ENCODE measurements at regions not wholly inside any gene's neighbourhood (a gene's known extent, or its start where the extent isn't known, plus 50 kb on each side); places are given as distances from the start of the nearest gene placed in this dataset.

DNA sequence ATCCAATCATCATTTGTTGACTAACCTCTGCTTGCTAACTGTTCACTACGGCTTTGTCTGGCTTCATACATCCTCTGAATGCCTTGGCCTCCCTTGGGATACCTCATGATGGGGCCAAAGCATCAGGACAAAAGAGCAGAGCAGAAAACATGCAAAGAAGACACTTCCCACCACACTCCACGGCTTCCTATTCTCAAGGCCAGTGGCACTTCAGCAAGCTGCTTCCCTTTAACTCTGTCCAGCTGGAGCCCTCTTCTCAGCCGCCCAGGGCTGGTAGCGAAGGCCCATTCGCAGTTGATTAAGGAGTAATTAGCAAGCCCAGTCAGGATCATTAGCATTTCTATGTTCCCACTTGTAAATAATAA lies 224.3 kb upstream of the FGGY start:
- intact Hi-C loops (cut with micrococcal nuclease): loop anchor here (2.0 to 5.0 kb wide), 2 partner anchors 224 to 290 kb away; partner anchors contain the start of genes FGGY and JUN

- intact Hi-C loops (cut with micrococcal nuclease): loop anchor here (5.0 kb wide), 1 partner anchor 292 kb away; the partner anchor contains the start of gene JUN
Observed at GRCh38 chr1:59074598-59074997, 222.3 kb upstream of the FGGY start.

GRCh38 chr1:59075021-59075420 lies 221.9 kb upstream of the FGGY start:
- intact Hi-C loops (cut with micrococcal nuclease): no loop called here

GRCh38 chr1:59076612-59077011 lies 220.3 kb upstream of the FGGY start:
- intact Hi-C loops (cut with micrococcal nuclease): no loop called here

DNA sequence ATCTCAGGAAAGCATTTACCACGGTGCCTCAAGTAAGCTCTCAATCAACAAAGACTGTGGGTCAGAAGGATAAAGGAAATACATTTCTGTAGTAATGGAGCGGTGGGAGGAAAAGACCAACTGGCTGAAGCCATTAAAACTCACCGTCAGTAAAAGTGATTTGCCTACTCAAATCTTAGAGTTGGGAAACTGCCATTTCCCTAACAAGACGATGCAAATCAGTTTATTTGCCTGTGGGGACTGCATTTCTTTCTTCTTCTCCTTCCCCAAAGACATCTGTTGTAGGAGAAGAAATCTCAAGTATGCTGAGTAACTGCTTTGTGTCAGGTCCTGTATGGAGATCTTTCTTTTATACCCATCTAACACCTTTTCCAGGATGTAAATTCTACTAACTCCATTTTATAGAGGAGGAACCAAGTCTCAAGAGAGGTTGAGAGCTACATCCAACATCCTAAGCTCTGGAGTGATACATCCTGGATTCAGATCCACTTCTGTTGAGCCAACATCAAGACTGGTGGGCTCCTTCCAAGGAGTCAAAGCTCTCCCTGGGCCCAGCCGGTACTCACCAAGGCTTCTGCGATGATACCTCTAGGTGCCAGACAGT lies 219.3 kb upstream of the FGGY start:
- intact Hi-C loops (cut with micrococcal nuclease): no loop called here

DNA sequence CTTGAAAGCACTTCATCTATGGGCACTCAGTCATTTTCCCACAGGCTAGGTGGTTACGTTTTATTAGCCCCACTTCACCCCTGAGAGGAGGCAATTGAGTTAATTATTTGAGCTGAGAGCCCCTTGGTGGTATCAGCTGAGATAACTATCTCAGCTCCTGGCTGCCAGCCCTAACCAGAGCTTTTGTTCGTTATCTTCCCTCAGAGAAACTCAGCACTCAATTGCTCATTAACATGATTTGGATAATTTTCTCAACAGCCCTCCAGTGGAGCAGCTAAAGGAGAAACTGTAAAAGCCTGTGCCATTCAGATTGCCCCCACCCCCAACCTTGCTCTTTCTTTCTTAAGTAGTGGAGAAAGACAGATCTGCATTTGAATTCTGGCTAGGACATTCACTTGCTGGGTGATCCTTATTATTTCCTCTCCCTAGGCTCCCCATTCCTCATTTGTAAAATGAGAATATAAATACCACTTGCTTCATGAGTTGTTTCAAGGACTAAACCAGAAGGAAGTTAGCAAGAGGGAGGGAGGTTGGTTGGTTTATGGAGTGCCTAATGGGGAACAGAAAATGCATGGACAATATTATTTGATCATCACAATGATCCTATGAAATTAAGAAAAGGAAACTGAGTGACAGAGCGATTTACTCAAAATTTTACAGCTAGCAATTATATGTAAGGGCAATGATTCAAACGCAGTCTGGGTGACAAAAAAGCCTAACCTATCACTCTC lies 218.7 kb upstream of the FGGY start:
- intact Hi-C loops (cut with micrococcal nuclease): no loop called here

DNA sequence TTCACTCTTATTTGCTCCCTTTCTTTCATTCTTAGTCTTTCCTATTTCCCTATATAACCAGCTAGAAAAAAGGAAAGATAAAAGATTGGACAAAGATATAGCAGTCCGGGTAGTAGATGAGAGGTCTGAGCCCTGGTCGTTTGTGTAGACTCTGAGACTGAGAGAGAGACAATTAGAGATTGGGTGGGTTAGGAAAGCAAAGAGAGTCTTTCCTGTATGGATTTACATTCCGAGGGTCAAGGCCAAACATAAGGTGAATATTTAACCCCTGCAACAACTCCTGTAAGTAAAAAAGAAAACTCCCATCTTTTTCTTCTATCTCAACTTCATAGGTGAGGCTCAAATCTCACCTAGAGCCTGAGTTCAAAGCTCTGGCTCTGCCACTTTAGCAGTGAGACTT lies 218.0 kb upstream of the FGGY start:
- intact Hi-C loops (cut with micrococcal nuclease): no loop called here

- intact Hi-C loops (cut with micrococcal nuclease): no loop called here
Observed at GRCh38 chr1:59079434-59080140, 217.3 kb upstream of the FGGY start.

GRCh38 chr1:59081181-59081580 lies 215.7 kb upstream of the FGGY start:
- intact Hi-C loops (cut with micrococcal nuclease): no loop called here

DNA sequence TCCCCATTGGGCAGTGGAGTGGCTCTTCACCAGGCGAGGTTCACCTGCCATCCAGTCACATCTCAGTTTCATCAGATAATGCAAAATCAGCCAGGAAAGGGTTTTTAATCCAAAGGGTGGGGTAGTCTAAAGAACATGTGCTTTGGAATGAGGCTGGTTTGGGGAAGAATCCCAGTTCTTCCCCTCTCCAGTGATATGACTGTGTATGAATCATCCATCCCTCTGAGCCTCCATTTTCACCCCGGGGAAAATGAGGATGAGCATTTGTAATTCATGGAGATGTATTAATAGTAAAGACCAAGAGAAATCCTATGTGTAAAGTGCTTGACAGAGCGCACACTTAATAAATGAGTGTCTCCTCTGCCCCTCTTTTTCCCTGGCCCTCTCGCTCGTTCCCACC lies 215.1 kb upstream of the FGGY start:
- intact Hi-C loops (cut with micrococcal nuclease): no loop called here

- intact Hi-C loops (cut with micrococcal nuclease): no loop called here
Observed at GRCh38 chr1:59083946-59084865, 212.7 kb upstream of the FGGY start.

DNA sequence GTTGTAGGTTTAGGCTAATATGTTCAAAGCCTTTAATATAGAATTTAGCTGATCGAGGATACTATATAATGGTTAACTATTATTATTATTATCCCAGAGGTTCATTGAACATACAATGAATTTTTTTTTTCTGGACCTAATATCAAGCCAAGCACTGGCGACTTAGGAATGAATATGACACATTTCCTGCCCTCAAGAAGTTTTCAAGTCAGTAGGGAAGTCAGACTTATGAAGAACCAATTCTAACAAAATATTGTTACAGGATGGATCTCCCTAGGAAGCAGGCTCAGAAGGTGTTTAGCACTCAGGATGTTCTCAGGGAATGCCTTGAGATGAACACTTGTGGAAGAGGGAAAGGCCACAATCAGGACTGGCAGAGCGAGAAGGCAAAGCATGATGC lies 211.8 kb upstream of the FGGY start:
- intact Hi-C loops (cut with micrococcal nuclease): no loop called here

DNA sequence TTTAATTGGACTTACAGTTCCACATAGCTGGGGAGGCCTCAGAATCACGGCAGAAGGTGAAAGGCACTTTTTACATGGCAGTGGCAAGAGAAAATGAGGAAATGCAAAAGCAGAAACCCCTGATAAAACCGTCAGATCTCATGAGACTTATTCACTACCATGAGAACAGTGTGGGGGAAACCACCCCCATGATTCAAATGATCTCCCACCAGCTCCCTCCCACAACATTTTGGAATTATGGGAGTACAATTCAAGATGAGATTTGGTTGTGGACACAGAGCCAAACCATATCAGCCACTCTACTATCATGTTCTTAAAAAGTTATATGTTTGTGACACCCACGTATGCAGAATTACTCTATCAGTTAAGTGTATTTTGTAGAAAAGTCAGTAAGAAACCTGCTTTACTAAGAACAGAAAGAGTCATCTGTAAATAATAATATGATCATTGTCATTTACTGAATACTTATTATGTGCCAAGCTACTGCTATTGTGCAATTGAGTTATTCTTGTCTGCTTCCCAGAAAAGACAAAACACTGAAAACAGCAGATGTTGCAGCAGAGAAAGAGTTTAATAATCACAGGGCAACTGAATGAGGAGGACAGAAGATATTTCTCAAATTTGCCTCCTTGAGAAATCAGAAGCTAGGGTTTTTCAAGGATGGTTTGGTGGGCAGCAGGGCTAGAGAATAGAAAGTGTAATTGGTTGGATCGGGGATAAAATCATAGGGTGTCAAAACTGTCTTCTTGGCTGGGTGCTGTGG lies 207.7 kb upstream of the FGGY start:
- intact Hi-C loops (cut with micrococcal nuclease): no loop called here

- intact Hi-C loops (cut with micrococcal nuclease): no loop called here
Observed at GRCh38 chr1:59089922-59090457, 206.9 kb upstream of the FGGY start.

DNA sequence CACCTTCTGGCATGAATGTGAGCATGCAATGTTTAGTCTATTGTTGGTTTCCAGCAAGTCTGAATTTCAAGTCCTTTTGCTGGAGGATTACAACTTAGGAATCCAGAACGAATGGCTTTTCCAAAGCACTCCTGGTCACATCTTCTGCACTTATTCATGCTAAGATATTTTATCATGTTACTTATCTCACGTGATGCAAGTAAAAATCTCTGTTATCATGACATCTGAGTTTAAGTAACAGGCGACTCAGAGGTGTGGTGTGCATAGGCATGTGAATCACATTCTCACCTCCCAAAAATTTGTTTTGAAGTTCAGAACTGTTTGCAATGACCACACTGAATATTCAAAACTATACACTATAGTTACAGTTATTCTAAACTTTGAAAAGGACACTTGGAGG lies 204.8 kb upstream of the FGGY start:
- intact Hi-C loops (cut with micrococcal nuclease): no loop called here

DNA sequence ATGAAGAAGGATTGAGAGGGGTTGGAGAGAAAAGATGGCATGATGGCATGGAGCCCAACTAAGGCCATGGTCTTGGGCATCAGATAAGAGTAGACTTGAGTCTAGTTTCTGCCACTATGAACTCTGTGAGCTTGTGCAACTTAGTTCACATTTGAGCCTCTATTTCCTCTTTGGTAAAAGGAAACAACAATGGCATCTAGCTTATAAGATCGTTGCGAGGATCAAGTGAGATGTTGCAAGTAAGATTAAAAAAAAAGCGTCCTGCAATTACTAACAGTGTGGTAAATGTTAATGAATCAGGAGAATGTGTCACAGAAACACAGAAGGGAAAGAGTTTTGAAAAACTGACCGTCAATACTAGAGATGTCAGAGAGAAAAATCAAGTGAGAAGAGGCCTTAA lies 202.9 kb upstream of the FGGY start:
- intact Hi-C loops (cut with micrococcal nuclease): no loop called here

GRCh38 chr1:59096501-59096900 lies 200.4 kb upstream of the FGGY start:
- intact Hi-C loops (cut with micrococcal nuclease): no loop called here

GRCh38 chr1:59098655-59099054 lies 198.2 kb upstream of the FGGY start:
- intact Hi-C loops (cut with micrococcal nuclease): no loop called here

DNA sequence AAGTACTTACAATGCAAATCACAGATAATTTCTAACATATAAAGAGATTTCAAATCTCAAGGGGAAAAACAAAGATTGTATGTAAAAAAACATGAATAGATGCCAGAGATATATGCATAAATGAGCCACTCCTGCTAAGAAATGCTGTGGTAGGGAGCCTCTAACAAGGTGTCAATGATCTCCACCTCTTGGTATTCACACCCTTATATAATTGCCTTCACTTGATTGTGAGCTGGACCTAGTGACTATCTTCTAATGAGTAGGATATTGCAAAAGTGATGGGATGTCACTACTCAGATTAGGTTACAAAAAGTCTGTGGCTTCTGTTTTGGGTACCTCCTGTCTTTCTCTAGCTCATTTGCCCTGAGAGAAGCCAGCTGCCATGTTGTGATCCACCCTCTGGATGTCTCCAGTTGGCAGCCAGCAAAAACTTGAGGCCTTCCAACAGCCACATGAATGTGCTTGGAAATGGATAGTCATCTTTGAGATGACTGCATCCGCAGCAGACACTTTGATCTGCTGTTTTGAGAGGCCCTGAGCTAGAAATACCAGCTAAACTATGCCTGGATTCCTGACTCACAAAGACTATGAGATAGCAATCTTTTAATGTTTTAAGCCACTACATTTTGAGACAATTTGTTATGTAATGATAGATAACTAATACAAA lies 196.1 kb upstream of the FGGY start:
- intact Hi-C loops (cut with micrococcal nuclease): no loop called here

GRCh38 chr1:59101518-59101917 lies 195.4 kb upstream of the FGGY start:
- intact Hi-C loops (cut with micrococcal nuclease): no loop called here

Measured in T-helper 1 cell treated with Interleukin-12 subunit alpha and Interleukin-12 subunit beta and Interleukin-4 antibody, amounts not matched to agents 30 ng/mL and 1 ng/mL, for 36 hours (primary cell).